NCI-H1930 (cell line): ENCODE measurements at regions not wholly inside any gene's neighbourhood (a gene's known extent, or its start where the extent isn't known, plus 50 kb on each side); places are given as distances from the start of the nearest gene placed in this dataset.

ENCODE experiments used
- DNase-seq, 2 experiments: peaks; one replicate each; lab custom pipeline; 2025; lab: John Stamatoyannopoulos, UW

- no peak for DNase-seq
These were observed 54.1 kb upstream of the FOXQ1 start for GRCh38 chr6:1257778-1258177.

GRCh38 chr6:1256435-1257008 lies 55.4 kb upstream of the FOXQ1 start:
- DNase-seq = no peak

- no peak for DNase-seq
These were observed 56.1 kb upstream of the FOXQ1 start for GRCh38 chr6:1255636-1256365.

- DNase-seq = no peak
These were observed 57.6 kb upstream of the FOXQ1 start for GRCh38 chr6:1254326-1254725.

GRCh38 chr6:1253816-1254215 lies 58.1 kb upstream of the FOXQ1 start:
- DNase-seq = no peak

- DNase-seq = no peak
These were observed 60.4 kb upstream of the FOXQ1 start for GRCh38 chr6:1251198-1252155.

- no peak for DNase-seq
These were observed 61.3 kb upstream of the FOXQ1 start for GRCh38 chr6:1250489-1251197.

GRCh38 chr6:1247894-1248293 lies 64.0 kb upstream of the FOXQ1 start:
- DNase-seq = no peak

- no peak for DNase-seq
These were observed 64.8 kb upstream of the FOXQ1 start for GRCh38 chr6:1247056-1247455.

GRCh38 chr6:1244941-1245340 lies 67.0 kb upstream of the FOXQ1 start:
- DNase-seq = no peak

GRCh38 chr6:1244278-1244677 lies 67.6 kb upstream of the FOXQ1 start:
- no peak for DNase-seq

GRCh38 chr6:1242446-1242845 lies 69.5 kb upstream of the FOXQ1 start:
- DNase-seq = no peak

- DNase-seq = no peak
These were observed 69.9 kb upstream of the FOXQ1 start for GRCh38 chr6:1242021-1242420.

GRCh38 chr6:1240766-1241318 lies 71.1 kb upstream of the FOXQ1 start:
- no peak for DNase-seq

- no peak for DNase-seq
These were observed 72.1 kb upstream of the FOXQ1 start for GRCh38 chr6:1239805-1240204.

- DNase-seq = no peak
These were observed 73.9 kb upstream of the FOXQ1 start for GRCh38 chr6:1238040-1238439.

GRCh38 chr6:1237636-1238035 lies 74.3 kb upstream of the FOXQ1 start:
- no peak for DNase-seq

- no peak for DNase-seq
These were observed 76.1 kb upstream of the FOXQ1 start for GRCh38 chr6:1235825-1236224.

- DNase-seq = no peak
These were observed 78.0 kb upstream of the FOXQ1 start for GRCh38 chr6:1233924-1234323.

GRCh38 chr6:1232578-1232977 lies 79.3 kb upstream of the FOXQ1 start:
- no peak for DNase-seq

- no peak for DNase-seq
These were observed 80.0 kb upstream of the FOXQ1 start for GRCh38 chr6:1231941-1232340.
